Dendritic cell treated with granulocyte-macrophage colony-stimulating factor and Interleukin-4, amounts not matched to agents 40 ng/mL and 50 ng/mL, for 4 days (primary cell): ENCODE measurements at regions not wholly inside any gene's neighbourhood (a gene's known extent, or its start where the extent isn't known, plus 50 kb on each side); places are given as distances from the start of the nearest gene placed in this dataset.

Experiments
- H3K27ac Mint-ChIP-seq: one replicate; pipeline ENCODE4 v1.8.0; 2022; ENCODE audit warnings: mild to moderate bottlenecking, mixed read lengths
- H3K27me3 Mint-ChIP-seq: one replicate; pipeline ENCODE4 v1.8.0; 2022; ENCODE audit warnings: mild to moderate bottlenecking, mixed read lengths
- H3K36me3 Mint-ChIP-seq: one replicate; pipeline ENCODE4 v1.8.0; 2022; ENCODE audit warnings: low read depth, mixed read lengths
- H3K4me1 Mint-ChIP-seq: one replicate; pipeline ENCODE4 v1.8.0; 2022; ENCODE audit warnings: low read depth, mixed read lengths
- H3K4me3 Mint-ChIP-seq: one replicate; pipeline ENCODE4 v1.8.0; 2022; ENCODE audit warnings: mild to moderate bottlenecking, moderate library complexity, mixed read lengths
- H3K9me3 Mint-ChIP-seq: one replicate; pipeline ENCODE4 v1.8.0; 2022; ENCODE audit warnings: mixed read lengths
- intact Hi-C: fragments of 100-400 bp; cut with micrococcal nuclease; formaldehyde crosslinking; loops from one replicate; pipeline ENCODE4 v1.15.0; 2022

GRCh38 chr2:172213116-172213860, 110.6 kb upstream of the DLX2 start:
- Mint-ChIP-seq H3K27me3 (no peaks in the 10 kb centered on the region), H3K4me3 (no peak overlapping the region), H3K36me3 (no peaks in the 10 kb centered on the region), H3K27ac (no peak overlapping the region), H3K4me1 (peaks cover 58% of the 10 kb centered on the region), H3K9me3 (no peaks in the 10 kb centered on the region)
- intact Hi-C loops, result no loop called here

DNA sequence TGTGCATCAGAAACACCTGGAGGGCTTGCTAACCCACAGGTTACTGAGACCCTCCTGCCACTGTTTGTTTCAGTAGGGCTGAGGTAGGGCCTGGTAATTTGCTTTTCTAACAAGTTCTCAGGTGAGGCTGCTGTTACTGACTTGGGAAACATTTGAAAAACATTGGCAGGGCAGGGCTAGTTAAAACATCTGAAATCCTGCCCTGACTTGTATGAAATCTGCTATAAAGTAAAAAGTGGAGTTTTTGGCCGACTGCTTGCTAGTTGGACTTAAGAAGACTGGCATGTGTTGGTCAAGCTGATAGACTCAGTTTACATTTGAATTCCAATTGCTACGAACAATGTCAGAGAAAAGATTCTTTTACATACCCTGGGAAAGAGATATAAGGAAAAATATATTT, 111.6 kb upstream of the DLX2 start:
- Mint-ChIP-seq H3K27ac (no peak overlapping the region), H3K27me3 (no peaks in the 10 kb centered on the region), H3K4me1 (peaks cover 48% of the 10 kb centered on the region), H3K36me3 (no peaks in the 10 kb centered on the region), H3K9me3 (no peaks in the 10 kb centered on the region), H3K4me3 (no peak overlapping the region)
- intact Hi-C loops, result no loop called here

DNA sequence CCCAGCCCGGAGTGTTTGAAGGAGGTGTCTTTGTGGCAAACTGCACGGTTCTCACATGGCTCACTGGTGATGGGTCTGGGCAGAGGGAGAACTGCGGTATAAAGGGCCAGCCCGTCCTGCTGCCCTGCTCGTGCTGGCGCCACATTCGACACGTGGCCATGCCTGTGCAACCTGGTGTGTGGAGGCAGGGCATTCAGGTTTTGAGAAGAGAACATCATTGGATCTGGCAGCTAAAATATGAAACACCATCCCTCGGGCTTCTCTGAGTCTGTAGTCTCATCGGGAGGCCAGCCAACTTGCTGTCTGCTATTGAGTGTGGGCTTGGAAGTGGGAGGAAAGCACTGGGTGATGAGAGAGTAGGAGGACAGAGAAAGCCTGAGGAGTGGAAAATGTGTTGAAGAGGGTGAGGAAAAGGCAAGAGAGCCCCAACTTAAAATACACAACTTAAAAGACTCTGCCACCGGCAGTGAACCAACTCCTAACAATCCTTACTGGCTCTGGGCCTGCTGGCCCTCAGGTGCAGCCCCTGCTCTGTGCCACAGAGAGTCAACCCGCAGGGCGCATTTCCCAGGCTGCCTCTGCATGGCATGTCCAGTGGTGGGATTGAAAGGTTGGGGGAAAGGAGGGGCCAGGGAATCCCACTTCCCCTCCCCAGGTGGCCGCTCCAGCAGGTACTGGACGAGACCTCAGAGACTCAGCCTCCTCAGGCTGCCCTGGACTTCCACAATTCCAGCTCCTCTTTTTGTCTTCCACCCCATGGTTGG, 112.7 kb upstream of the DLX2 start:
- H3K27ac Mint-ChIP-seq, result no peak overlapping the region
- H3K4me1 Mint-ChIP-seq, result peaks cover 37% of the 10 kb centered on the region
- H3K4me3 Mint-ChIP-seq, result no peak overlapping the region
- no peaks in the 10 kb centered on the region for H3K27me3 Mint-ChIP-seq
- intact Hi-C loops, result no loop called here
- H3K36me3 Mint-ChIP-seq, result no peaks in the 10 kb centered on the region
- no peaks in the 10 kb centered on the region for H3K9me3 Mint-ChIP-seq

DNA sequence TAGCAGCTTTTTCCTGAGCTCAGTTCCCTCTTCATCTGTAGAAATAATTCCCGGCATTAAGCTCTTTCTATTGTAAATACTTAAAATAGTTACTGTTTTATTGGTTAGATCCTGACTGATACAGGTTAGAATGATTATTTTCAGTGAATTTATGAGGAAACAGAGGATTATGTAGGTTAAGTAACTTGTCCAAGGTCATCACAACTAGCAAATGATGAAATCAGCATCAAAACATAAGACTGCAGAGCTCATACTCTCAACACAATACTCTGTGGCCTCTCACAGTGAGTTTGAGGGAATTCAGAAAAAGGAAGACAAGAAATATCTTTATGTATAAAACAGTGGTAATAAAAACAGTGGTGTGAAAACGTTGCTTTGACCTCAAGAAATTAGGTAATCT, 113.2 kb upstream of the DLX2 start:
- no peaks in the 10 kb centered on the region for H3K27me3 Mint-ChIP-seq
- no peak overlapping the region for H3K27ac Mint-ChIP-seq
- no peaks in the 10 kb centered on the region for H3K36me3 Mint-ChIP-seq
- no peak overlapping the region for H3K4me3 Mint-ChIP-seq
- H3K9me3 Mint-ChIP-seq, result no peaks in the 10 kb centered on the region
- intact Hi-C loops, result no loop called here
- peaks cover 31% of the 10 kb centered on the region for H3K4me1 Mint-ChIP-seq

- H3K4me3 Mint-ChIP-seq, result no peak overlapping the region
- H3K4me1 Mint-ChIP-seq, result peaks cover 26% of the 10 kb centered on the region
- no peaks in the 10 kb centered on the region for H3K36me3 Mint-ChIP-seq
- H3K9me3 Mint-ChIP-seq, result no peaks in the 10 kb centered on the region
- no peaks in the 10 kb centered on the region for H3K27me3 Mint-ChIP-seq
- H3K27ac Mint-ChIP-seq, result no peak overlapping the region
- intact Hi-C loops, result no loop called here
These were observed 113.8 kb upstream of the DLX2 start for GRCh38 chr2:172216477-172216876.

- H3K27ac Mint-ChIP-seq, result no peak overlapping the region
- H3K36me3 Mint-ChIP-seq, result no peaks in the 10 kb centered on the region
- intact Hi-C loops, result no loop called here
- H3K4me1 Mint-ChIP-seq, result peaks cover 11% of the 10 kb centered on the region
- no peaks in the 10 kb centered on the region for H3K9me3 Mint-ChIP-seq
- H3K4me3 Mint-ChIP-seq, result no peak overlapping the region
- no peaks in the 10 kb centered on the region for H3K27me3 Mint-ChIP-seq
These were observed 116.5 kb upstream of the DLX2 start for GRCh38 chr2:172219201-172219600.

DNA sequence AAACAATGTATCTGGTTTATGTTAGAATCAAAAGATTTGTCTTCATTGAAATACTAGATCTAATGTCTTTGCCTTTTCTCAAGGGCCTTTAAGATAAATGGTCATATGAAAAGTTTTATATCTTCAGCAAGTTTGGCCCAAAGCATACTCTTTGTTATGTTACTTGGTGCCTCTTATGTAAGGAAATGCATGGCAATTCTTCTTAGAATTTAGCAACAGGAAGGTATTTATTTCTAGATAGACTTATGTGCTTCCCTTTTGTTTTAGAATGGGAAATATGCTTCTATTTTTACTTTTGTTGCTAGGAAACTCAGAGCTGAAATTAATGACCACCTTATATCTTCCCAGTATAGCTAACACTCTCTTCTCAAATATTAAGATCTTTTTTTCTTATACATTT, 117.4 kb upstream of the DLX2 start:
- Mint-ChIP-seq H3K36me3 (no peaks in the 10 kb centered on the region), H3K27ac (no peak overlapping the region), H3K4me3 (no peak overlapping the region), H3K4me1 (peaks cover 13% of the 10 kb centered on the region), H3K9me3 (no peaks in the 10 kb centered on the region), H3K27me3 (no peaks in the 10 kb centered on the region)
- intact Hi-C loops, result no loop called here

DNA sequence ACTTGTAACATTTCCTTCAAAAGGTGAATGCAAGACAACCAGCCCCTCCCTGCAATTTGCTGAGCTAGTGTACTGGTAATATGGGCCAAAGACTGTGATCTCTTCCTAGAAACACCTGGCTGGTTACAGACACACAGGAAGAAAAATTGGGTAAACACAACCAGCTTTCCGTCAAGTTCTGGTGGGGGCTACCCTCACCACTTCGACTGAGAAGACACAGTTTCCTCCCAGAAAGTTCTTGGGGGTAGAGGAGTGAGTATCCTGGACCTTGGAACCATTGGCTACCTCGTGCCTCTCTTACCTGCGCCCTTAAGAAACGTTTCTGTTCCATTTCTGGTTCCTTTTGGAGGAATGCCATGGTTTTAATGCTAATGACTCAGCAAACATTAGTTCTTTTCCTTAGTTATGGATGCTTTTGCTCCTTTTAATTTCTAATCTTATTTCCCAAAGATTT, 120.9 kb upstream of the DLX2 start:
- intact Hi-C loops, result no loop called here
- peaks cover 12% of the 10 kb centered on the region for H3K4me1 Mint-ChIP-seq
- peaks cover 6% of the 10 kb centered on the region for H3K27me3 Mint-ChIP-seq
- H3K27ac Mint-ChIP-seq, result no peak overlapping the region
- no peaks in the 10 kb centered on the region for H3K36me3 Mint-ChIP-seq
- no peaks in the 10 kb centered on the region for H3K9me3 Mint-ChIP-seq
- H3K4me3 Mint-ChIP-seq, result no peak overlapping the region

GRCh38 chr2:172225786-172226185, 123.1 kb upstream of the DLX2 start:
- peaks cover 12% of the 10 kb centered on the region for H3K4me1 Mint-ChIP-seq
- no peak overlapping the region for H3K27ac Mint-ChIP-seq
- no peaks in the 10 kb centered on the region for H3K9me3 Mint-ChIP-seq
- peaks cover 8% of the 10 kb centered on the region for H3K27me3 Mint-ChIP-seq
- intact Hi-C loops, result loop anchor here (2.0 kb wide), 1 partner anchor 53 kb away; no protein-coding TSS in a partner anchor
- no peak overlapping the region for H3K4me3 Mint-ChIP-seq
- H3K36me3 Mint-ChIP-seq, result no peaks in the 10 kb centered on the region

DNA sequence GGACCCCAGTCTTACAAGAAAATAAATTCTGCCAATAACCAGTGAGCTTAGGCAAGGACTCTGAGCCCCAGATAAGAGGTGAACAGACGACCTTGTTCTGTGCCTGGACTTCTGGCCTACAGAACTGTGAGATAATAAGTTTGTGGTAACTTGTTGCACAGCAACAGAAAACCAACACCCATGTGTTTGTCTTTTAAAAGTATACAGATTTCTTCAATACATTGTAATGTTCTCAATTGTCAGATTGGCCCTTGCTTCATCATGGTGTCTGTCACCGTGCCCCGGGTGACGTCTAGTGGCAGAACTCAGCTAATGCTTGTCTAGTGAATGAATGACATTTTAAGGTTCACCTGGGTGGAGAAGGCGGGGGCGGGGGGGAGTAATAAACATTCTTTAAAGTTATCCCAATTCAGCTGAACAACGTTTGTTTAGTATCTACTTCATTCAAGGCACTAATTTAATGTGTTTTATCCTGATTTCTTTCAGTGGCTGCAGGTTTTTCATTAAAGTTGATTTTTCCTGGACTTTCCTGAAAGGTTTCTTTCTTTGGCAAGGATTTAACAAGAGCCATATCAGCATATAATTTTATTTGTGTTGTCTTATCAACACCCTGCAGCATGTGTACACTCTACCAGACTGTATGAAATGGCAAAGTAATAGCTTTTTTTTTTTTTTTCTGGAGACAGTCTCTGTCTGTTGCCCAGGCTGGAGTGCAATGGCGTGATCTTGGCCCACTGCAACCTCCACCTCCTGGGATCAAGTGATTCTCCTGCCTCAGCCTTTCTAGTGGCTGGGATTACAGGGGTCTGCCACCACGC, 123.8 kb upstream of the DLX2 start:
- Mint-ChIP-seq H3K4me3 (no peak overlapping the region), H3K36me3 (no peaks in the 10 kb centered on the region), H3K27me3 (peaks cover 8% of the 10 kb centered on the region), H3K4me1 (peaks cover 12% of the 10 kb centered on the region), H3K9me3 (no peaks in the 10 kb centered on the region), H3K27ac (no peak overlapping the region)
- intact Hi-C loops, result loop anchor here (2.0 kb wide), 1 partner anchor 54 kb away; no protein-coding TSS in a partner anchor

GRCh38 chr2:172227719-172228118, 125.0 kb upstream of the DLX2 start:
- H3K4me3 Mint-ChIP-seq, result no peak overlapping the region
- H3K27me3 Mint-ChIP-seq, result peaks cover 10% of the 10 kb centered on the region
- H3K36me3 Mint-ChIP-seq, result no peaks in the 10 kb centered on the region
- intact Hi-C loops, result loop anchor here (2.0 kb wide), 1 partner anchor 55 kb away; no protein-coding TSS in a partner anchor
- peaks cover 17% of the 10 kb centered on the region for H3K4me1 Mint-ChIP-seq
- no peak overlapping the region for H3K27ac Mint-ChIP-seq
- H3K9me3 Mint-ChIP-seq, result no peaks in the 10 kb centered on the region

DNA sequence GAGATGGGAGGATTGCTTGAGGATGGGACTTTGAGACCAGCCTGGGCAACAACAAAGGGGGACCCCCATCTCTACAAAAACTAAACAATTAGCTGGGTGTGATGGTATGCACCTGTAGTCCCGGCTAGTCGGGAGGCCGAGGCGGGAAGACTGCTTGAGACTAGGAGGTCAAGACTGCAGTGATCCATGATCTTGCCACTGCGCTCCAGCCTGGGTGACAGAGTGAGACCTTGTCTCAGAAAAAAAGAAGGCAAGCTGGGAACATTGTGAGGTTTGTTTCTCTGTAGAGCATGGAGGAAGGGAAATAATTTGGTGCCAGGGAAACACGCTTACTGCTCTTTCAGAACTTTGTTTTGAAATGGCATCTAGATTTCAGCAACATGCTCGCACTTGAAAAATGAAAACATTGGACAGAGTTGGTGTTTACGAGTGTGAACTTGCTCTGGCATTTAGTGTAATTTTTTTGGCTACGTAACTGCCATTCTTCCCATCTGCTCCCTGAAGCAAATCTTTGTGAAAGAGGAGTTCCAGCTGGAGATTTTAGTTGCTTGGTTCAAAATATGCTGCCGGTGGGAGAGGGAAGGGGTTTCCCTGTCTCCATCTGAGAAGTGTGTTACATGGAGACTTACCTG, 125.6 kb upstream of the DLX2 start:
- no peak overlapping the region for H3K4me3 Mint-ChIP-seq
- no peaks in the 10 kb centered on the region for H3K9me3 Mint-ChIP-seq
- intact Hi-C loops, result no loop called here
- peaks cover 17% of the 10 kb centered on the region for H3K4me1 Mint-ChIP-seq
- no peaks in the 10 kb centered on the region for H3K36me3 Mint-ChIP-seq
- H3K27ac Mint-ChIP-seq, result no peak overlapping the region
- H3K27me3 Mint-ChIP-seq, result peaks cover 13% of the 10 kb centered on the region

DNA sequence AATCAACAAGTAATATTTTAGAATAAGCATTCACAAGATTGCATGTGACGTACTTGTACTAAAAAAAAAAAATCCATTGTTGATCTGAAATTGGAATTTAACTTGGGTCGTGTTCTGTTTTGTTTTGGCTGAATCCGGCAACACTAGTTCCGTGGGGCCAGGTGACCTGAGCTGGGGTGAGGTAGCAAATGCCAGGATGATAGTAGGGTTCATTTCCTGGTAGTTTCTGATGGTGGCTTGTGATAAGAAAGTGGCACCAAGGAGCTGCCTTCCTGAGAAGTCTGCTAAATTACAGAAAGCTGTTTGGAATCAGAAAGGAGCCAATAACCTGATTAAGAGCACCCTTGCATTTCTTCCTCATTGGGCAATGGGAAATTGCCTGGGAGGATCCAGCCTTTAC, 126.4 kb upstream of the DLX2 start:
- Mint-ChIP-seq H3K4me1 (peaks cover 21% of the 10 kb centered on the region), H3K9me3 (no peaks in the 10 kb centered on the region)

More for the DNA sequence above, 126.4 kb upstream of the DLX2 start:
- intact Hi-C loops, result no loop called here
- H3K27ac Mint-ChIP-seq, result no peak overlapping the region
- H3K4me3 Mint-ChIP-seq, result no peak overlapping the region
- peaks cover 20% of the 10 kb centered on the region for H3K27me3 Mint-ChIP-seq
- no peaks in the 10 kb centered on the region for H3K36me3 Mint-ChIP-seq
